ENCODE measurements at regions not wholly inside any gene's neighbourhood (a gene's known extent, or its start where the extent isn't known, plus 50 kb on each side); places are given as distances from the start of the nearest gene placed in this dataset.

DNA sequence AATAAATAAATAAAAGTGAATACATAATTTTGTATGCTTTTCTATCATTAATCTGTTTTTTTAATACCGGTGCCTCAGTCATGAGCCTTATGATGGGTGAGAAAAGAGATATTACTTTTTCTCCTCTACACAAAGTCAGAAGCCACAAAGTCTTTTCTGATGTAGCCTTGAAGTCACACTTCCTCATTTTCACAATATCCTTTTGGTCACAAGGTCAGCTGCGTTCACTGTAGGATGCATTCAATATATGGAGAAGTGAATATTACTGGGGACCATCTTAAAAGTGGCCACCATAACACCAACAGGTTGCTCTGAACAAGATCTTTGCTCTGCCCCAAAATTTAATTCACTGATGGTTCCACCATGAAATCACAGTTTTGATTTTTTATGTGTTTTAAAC, 83.3 kb upstream of the TNR start:
- no peak for DNase-seq (ENCODE audit: low spot score)
- FAIRE-seq: no peak

DNA sequence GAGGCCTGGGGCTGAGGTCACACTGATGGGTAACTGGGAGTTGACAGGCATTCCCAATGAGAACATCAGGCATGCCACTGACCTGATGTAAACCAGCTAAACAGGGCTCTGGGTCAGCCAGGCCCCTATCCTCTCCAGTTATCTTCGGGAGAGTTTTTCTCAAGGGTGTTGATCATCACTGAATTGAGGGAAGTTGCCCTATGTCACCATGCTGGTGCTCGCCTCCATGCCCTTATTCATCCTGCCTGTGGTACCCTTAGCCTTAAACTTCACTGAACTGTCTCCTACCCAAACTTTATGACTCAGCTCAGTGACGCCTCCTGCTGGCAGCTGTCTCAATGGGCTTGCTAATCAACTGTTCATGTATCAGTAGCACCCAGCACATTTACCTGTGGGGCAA, 80.7 kb upstream of the TNR start:
- FAIRE-seq: no peak
- no peak for DNase-seq (ENCODE audit: low spot score)

DNA sequence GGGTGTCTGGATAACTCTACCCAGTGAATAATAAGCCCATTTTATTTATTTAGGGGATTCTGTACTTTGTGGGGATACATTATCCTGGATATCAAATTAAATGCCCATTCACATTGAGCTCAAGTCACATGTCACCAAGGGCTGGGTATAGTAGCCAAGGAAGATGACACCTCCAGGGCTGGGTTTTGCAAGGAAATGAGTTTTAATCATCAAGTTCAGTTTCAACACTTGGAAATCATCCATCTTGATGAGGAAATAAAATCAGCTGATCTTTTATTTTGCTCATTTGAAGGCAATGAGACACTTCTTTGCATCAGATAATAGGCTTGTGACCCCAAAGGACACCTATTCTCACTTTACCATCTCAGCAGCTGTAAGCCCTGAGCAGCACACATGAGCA, 80.0 kb upstream of the TNR start:
- DNase-seq (ENCODE audit: low spot score): no peak
- FAIRE-seq: no peak

DNA sequence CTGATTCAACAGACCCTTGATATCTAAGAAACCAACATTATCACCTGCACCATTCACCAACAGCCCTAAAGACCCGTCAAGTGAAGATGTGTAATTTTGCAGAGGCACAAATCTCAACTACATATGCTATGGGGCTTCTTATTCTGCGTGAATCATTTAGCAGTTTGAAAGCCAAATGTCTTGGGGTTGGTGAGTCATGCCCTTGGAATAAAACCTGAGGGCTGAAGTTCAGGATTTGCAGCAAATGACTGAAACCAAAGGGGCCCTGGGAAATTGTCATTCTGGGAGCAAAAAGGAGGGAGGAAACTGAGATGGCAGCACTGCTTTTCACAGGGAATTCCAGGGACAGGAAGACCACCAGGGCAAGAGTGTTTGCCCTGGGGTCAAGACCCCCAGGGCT, 79.2 kb upstream of the TNR start:
- FAIRE-seq: no peak
- DNase-seq (ENCODE audit: low spot score): peak; percentile 16

DNA sequence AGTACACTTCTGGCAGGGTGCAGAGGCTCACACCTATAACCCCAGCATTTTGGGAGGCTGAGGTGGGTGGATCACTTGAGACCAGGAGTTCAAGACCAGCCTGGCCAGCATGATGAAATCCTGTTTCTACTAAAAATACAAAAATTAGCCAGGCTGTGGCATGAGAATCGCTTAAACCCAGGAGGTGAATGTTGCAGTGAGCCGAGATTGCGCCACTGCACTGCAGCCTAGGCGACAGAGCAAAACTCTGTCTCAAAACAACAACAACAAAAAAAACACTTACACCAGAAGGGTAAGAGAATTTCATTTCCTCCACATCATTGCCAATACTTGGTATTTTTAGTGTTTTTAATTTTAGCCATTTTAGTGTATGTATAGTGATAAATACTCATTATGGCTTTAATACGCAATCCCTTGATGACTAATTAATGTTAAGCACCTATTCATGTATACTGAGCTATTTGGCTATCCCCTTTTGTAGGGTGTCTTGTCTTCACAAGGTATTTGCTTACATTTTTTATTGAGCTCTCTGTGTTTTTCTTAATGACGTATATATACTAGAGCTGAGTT, 77.1 kb upstream of the TNR start:
- no peak for FAIRE-seq
- no peak for DNase-seq (ENCODE audit: low spot score)

DNA sequence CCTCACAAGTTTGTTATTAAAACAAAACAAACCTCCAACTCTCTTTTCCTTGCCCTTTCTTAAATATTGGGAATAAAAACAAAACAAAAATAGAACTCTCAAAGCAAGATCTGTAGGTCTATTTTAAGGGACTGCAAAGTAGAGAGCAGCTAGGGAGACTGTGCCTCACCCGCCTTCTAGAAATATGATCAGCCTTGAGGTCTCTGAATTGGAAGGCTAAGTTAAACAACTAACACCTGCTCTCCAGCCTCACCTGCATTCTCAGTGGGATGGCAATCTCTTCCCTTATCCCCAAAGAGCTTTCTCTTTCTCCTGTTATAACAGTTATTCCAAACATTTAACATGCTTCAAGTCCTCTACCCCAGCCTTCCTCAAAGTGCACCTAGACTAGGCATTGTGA, 75.5 kb upstream of the TNR start:
- FAIRE-seq (no peak), DNase-seq (ENCODE audit: low spot score) (no peak)

DNA sequence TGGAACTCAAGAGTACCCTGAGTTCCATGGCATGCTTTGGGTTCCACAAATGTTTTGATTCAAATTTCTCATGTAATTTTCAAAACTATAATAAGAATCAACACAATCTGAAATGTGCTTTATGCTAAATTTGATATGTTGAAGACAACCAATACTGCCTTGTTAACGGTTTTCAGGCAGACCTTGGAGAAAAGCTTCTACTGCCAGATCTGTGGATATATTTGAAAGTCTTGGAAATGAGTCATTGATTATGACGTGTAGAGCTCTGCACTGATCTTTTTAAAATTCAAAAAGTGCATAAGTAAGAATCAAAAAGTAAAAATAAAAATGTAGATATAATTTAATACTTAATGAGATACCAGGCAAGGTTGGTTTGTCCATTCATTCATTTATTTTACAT, 74.0 kb upstream of the TNR start:
- DNase-seq (ENCODE audit: low spot score) (no peak), FAIRE-seq (no peak)

DNA sequence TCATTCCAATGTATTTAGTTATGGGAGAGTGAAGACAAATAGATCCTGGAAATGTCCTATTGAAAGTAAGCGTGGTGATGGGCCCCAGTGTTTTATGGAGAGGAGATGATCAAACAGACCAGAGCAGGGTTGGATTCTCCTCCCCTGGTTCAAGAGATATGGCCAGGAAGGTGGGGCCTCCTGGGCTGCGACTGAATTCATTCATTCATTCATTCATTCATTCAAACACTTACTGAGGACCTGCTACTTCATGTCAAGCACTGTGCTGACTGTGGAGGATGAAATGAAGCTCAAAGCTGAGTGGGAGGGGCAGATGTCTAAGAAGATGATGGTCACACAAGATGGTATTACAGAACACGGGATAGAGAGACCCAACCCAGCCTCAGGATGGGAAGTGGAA, 71.5 kb upstream of the TNR start:
- no peak for DNase-seq (ENCODE audit: low spot score)
- FAIRE-seq: no peak

DNA sequence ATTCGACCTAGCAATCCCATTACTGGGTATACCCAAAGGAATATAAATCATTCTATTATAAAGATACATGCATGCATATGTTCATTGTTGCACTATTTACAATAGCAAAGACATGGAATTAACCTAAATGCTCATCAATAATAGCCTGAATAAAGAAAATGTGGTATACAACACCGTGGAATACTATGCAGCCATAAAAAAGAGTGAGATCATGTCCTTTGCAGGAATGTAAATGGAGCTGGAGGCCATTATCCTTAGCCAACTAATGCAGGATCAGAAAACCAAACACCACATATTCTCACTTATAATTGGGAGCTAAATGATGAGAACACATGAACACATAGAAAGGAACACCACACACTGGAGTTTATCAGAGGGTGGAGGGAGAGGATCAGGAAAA, 69.5 kb upstream of the TNR start:
- no peak for DNase-seq (ENCODE audit: low spot score)
- no peak for FAIRE-seq

DNA sequence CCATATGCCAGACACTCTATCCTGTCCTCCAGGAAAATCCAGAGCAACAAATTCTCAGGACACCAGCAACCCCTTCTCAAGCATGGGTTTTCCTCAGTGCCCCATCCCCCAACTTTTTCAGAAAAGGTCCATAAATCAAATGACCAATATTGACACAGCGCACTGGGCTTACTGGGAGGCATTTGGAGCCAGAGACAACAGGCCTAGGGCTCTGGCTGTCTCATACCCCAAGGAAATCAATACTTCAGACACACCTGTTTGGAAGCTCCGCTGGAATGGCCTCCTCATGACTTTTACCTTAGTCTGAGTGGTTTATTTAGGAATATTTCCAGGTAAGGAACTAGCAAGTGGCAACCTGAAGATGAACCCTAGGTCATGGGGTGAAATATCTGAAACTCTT, 66.9 kb upstream of the TNR start:
- DNase-seq (ENCODE audit: low spot score): no peak

DNA sequence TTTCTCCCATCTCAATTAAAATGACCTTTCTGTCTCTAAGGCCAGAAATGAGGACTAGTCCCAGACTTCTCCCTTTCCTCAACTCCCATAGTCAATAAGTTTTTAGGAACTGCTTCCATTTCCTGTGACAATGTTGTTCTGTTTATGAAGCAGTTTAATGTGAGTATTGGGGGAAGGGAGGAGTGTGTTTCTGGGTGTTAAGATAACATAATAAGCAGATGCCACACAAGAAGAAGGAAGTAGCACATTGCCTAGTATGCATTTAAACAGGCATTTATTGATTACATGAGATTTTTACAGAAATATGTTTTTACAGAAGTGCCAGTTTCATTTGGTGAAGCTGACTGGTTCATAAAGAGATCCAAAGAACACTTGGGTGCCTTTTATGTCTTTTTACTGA, 65.6 kb upstream of the TNR start:
- no peak for FAIRE-seq
- DNase-seq (ENCODE audit: low spot score): no peak

More for the DNA sequence above, 66.9 kb upstream of the TNR start:
- FAIRE-seq: no peak

DNA sequence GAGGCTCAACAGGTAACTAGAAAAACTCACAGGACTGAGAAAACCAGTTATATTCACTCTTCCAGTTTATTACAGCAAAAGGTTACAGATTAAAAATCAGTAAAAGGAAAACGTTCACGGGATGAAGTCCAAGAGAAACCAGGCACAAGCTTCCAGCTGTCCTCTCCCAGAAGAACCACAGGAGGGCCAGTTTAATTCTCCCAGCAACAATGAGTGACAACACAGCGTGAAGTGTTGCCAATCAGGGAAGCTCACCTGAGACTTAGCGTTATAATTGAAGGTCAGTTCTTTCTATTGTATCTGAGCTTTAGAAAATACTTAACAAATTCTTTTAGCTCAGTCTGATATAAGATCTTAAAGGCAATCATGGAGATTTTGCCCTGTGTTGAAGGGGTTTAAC, 65.2 kb upstream of the TNR start:
- peak; percentile 13 for DNase-seq (ENCODE audit: low spot score)
- no peak for FAIRE-seq

DNA sequence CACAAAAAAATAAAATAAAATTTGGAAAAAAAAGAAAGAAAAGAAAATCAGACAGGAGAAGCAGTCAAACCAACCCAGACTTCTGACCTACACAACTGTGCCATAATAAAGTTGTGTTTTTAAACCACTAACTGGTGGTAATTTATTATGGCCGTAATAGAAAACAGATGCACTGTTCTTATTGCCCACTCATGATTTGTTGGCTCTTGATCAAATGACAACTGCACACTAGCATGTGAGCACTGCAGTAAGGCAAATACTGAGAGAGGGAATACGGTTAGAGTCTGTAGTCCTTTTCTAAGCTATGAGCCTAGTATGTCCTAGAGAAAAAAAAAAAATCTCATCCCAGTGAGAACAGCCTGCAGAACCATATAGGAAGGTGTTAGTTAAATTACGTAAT, 61.2 kb upstream of the TNR start:
- no peak for FAIRE-seq

DNA sequence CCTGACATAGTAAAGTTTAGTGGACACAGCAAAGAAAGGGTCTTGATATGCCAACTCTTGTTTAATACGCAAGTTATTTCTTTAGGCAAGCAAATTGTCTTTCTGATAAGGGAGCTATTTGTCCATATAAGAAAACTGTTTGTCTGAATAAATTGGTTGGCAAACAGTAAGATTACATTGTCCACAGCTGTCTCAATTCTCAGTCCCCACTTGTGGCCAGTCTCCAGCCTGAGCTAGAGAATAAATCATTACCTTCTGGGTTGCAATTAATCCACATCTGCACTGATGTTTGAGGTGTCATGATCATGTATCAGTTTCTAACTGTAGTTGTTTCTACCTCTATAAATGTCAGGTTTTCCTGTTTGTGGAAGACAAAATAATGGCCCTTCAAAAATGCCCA, 60.0 kb upstream of the TNR start:
- FAIRE-seq (no peak), DNase-seq (ENCODE audit: low spot score) (no peak)

More for the DNA sequence above, 61.2 kb upstream of the TNR start:
- DNase-seq (ENCODE audit: low spot score): no peak

DNA sequence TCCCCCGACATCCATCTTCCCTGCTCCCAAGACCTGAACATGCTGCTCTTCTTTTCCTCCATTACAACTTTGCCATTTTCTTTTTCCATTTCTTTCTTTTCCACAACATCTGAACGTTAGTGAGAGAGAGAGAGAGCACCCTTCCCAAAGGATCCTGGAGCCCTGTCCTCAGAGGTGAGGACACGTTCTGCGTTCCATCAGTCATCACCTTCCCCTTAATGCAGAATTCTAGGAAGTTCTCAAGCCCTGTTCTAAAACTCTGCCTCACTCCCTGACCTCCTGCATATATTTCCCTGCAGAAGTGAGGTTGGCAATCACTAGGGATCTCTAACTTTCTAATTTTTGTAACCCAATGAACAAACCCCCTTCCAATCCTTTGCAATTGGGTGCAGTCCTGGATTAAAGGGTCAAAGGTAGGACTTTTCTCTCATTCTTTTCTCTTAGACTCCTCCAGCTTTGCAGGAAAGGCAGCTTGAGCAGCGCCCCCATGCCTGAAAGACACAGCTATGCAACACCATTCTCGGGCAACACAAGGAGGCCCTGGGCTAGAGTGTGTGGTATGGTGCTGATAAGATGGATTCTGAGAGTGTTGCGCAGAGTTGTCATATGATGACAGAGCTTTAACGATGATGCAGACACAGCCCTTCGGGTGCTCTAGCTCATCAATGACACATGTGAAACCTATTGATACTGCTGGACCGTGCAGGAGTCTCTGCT, 59.2 kb upstream of the TNR start:
- FAIRE-seq (no peak), DNase-seq (ENCODE audit: low spot score) (no peak)

DNA sequence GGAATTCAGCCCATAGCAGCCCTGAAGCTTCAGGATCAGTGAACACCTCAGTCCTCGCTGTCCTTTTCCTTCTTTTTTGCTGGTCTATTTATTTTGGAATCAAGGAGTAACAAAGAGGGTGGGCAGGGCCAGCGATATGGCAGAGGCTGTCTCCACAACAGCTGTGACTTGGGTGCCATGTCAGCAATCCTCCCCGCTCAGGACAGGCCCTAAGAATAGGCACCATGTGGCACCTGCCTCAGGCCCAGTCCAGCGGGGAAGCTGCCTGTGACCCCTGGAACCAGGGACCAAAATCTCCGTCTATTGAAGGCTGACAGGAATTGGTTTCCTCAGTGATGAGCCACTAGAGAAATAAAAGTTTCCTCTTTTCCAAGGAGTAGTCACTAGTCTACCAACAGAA, 58.6 kb upstream of the TNR start:
- no peak for FAIRE-seq

DNA sequence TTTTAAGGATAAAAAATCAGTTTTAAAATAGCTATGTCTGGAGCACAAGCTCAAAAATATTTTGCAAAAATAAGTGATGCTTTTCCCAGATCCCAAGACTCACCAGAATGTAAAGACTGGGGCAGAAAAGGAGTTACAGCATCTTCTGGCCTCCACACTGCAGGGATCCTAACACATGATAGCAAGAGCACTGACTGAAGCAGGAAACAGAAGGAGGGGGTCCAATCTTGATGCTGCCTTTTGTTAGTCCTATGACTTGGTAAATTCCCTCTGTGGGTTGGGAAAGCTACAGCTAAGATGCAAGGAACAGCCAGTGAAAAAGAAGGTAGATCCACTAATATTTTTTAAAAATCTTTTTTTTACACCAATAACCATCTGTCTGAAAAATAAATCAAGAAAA, 54.2 kb upstream of the TNR start:
- no peak for FAIRE-seq

More for the DNA sequence above, 58.6 kb upstream of the TNR start:
- DNase-seq (ENCODE audit: low spot score): no peak

DNA sequence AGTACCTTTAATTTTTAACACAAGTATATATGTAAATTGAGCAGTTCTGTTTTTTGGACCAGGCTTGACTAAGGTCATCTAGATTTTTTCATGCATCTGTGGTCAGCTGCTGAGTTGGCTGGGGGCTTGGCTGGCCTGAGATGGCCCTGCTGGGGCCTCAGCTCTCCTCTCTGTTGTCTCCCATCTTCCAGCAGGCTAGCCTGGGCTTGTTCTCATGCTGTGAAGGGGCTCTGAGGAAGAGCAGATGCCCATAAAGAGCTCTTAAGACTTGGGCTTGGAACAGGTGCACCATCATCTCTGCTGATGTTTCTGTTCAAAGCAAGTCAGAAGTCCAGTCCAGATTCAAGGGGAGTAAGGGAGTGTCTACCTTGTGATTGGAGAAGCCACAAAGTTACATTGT, 51.2 kb upstream of the TNR start:
- DNase-seq (ENCODE audit: low spot score) (no peak), FAIRE-seq (no peak)

More for the DNA sequence above, 54.2 kb upstream of the TNR start:
- DNase-seq (ENCODE audit: low spot score): no peak

DNA sequence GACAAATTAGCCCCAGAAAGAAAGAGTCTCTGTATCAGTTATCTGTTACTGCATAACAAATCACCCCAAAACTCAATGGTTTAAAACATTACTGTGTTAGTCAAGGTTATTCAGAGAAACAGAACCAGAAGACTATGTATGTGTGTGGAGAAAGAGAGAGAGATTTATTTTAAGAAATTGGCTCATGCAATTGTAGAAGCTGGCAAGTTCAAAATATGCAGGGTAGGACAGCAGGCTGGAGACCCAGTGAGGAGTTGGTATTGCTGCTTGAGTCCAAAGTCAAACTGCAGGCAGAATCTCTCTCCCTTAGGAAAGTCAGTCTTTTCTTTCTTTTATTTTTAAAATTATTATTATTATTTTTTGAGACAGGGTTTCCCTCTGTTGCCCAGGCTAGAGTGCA, 50.2 kb upstream of the TNR start:
- DNase-seq (ENCODE audit: low spot score) (no peak), FAIRE-seq (no peak)

All from urothelium cell line (cell line).